ENCODE measurements at regions not wholly inside any gene's neighbourhood (a gene's known extent, or its start where the extent isn't known, plus 50 kb on each side); places are given as distances from the start of the nearest gene placed in this dataset.

GRCh38 chr11:27898166-27898565 lies 197.9 kb upstream of the BDNF start:
- no peaks in the 10 kb centered on the region for H3K4me1 ChIP-seq (ENCODE audit: control insufficient read depth, low read length)
- no peaks in the 10 kb centered on the region for H3K27me3 ChIP-seq (ENCODE audit: control insufficient read depth, low read length)
- H3K27ac ChIP-seq (ENCODE audit: low read depth, low read length) = no peak overlapping the region
- H3F3A ChIP-seq (ENCODE audit: control insufficient read depth, insufficient read depth) = no peaks in the 10 kb centered on the region
- no peaks in the 10 kb centered on the region for H3K9me3 ChIP-seq (ENCODE audit: control insufficient read depth, insufficient read depth, low read length)
- no peaks in the 10 kb centered on the region for H3K79me2 ChIP-seq (ENCODE audit: control insufficient read depth, low read length)
- no peak overlapping the region for H3K4me2 ChIP-seq (ENCODE audit: low read length)
- no peaks in the 10 kb centered on the region for H3K36me3 ChIP-seq (ENCODE audit: control insufficient read depth, low read length)
- H4K20me1 ChIP-seq (ENCODE audit: control insufficient read depth, insufficient read depth, low read depth, low read length) = no peaks in the 10 kb centered on the region
- H3K4me3 ChIP-seq (ENCODE audit: low read length) = no peak overlapping the region
- TF ChIP-seq CTCF (IDR thresholded peaks at IDR 0.05; ENCODE audit: low read depth, low read length, poor library complexity, severe bottlenecking) (no peak), EZH2phosphoT487 (IDR thresholded peaks at IDR 0.05; ENCODE audit: borderline replicate concordance, low read length) (no peak)
- no peaks in the 10 kb centered on the region for H3K9me2 ChIP-seq (replicated peaks; ENCODE audit: control insufficient read depth, low read length)

- H3K27ac ChIP-seq (ENCODE audit: low read depth, low read length) = no peak overlapping the region
- no peak overlapping the region for H3K4me3 ChIP-seq (ENCODE audit: low read length)
- no peaks in the 10 kb centered on the region for H3K79me2 ChIP-seq (ENCODE audit: control insufficient read depth, low read length)
- no peak overlapping the region for H3K4me2 ChIP-seq (ENCODE audit: low read length)
- H3F3A ChIP-seq (ENCODE audit: control insufficient read depth, insufficient read depth) = no peaks in the 10 kb centered on the region
- H3K9me2 ChIP-seq (replicated peaks; ENCODE audit: control insufficient read depth, low read length) = no peaks in the 10 kb centered on the region
- no peaks in the 10 kb centered on the region for H4K20me1 ChIP-seq (ENCODE audit: control insufficient read depth, insufficient read depth, low read depth, low read length)
- H3K27me3 ChIP-seq (ENCODE audit: control insufficient read depth, low read length) = no peaks in the 10 kb centered on the region
- no peaks in the 10 kb centered on the region for H3K4me1 ChIP-seq (ENCODE audit: control insufficient read depth, low read length)
- H3K9me3 ChIP-seq (ENCODE audit: control insufficient read depth, insufficient read depth, low read length) = no peaks in the 10 kb centered on the region
- TF ChIP-seq CTCF (IDR thresholded peaks at IDR 0.05; ENCODE audit: low read depth, low read length, poor library complexity, severe bottlenecking) = no peak
- TF ChIP-seq EZH2phosphoT487 (IDR thresholded peaks at IDR 0.05; ENCODE audit: borderline replicate concordance, low read length) = no peak
- H3K36me3 ChIP-seq (ENCODE audit: control insufficient read depth, low read length) = no peaks in the 10 kb centered on the region
Measured at GRCh38 chr11:27896096-27896495, 195.8 kb upstream of the BDNF start.

GRCh38 chr11:27894552-27894951 lies 194.3 kb upstream of the BDNF start:
- H3K27me3 ChIP-seq (ENCODE audit: control insufficient read depth, low read length) = no peaks in the 10 kb centered on the region
- H3K4me2 ChIP-seq (ENCODE audit: low read length) = no peak overlapping the region
- no peaks in the 10 kb centered on the region for H3K36me3 ChIP-seq (ENCODE audit: control insufficient read depth, low read length)
- TF ChIP-seq CTCF (IDR thresholded peaks at IDR 0.05; ENCODE audit: low read depth, low read length, poor library complexity, severe bottlenecking) = no peak
- TF ChIP-seq EZH2phosphoT487 (IDR thresholded peaks at IDR 0.05; ENCODE audit: borderline replicate concordance, low read length) = no peak
- H3K79me2 ChIP-seq (ENCODE audit: control insufficient read depth, low read length) = no peaks in the 10 kb centered on the region
- no peaks in the 10 kb centered on the region for H4K20me1 ChIP-seq (ENCODE audit: control insufficient read depth, insufficient read depth, low read depth, low read length)
- H3F3A ChIP-seq (ENCODE audit: control insufficient read depth, insufficient read depth) = no peaks in the 10 kb centered on the region
- H3K4me1 ChIP-seq (ENCODE audit: control insufficient read depth, low read length) = no peaks in the 10 kb centered on the region
- H3K4me3 ChIP-seq (ENCODE audit: low read length) = no peak overlapping the region
- H3K9me3 ChIP-seq (ENCODE audit: control insufficient read depth, insufficient read depth, low read length) = no peaks in the 10 kb centered on the region
- H3K27ac ChIP-seq (ENCODE audit: low read depth, low read length) = no peak overlapping the region
- no peaks in the 10 kb centered on the region for H3K9me2 ChIP-seq (replicated peaks; ENCODE audit: control insufficient read depth, low read length)

- H3K4me1 ChIP-seq (ENCODE audit: control insufficient read depth, low read length) = no peaks in the 10 kb centered on the region
- H3K4me3 ChIP-seq (ENCODE audit: low read length) = no peak overlapping the region
- H3K9me3 ChIP-seq (ENCODE audit: control insufficient read depth, insufficient read depth, low read length) = no peaks in the 10 kb centered on the region
- no peaks in the 10 kb centered on the region for H3F3A ChIP-seq (ENCODE audit: control insufficient read depth, insufficient read depth)
- H3K36me3 ChIP-seq (ENCODE audit: control insufficient read depth, low read length) = no peaks in the 10 kb centered on the region
- peaks cover 6% of the 10 kb centered on the region; the same call in 1 of the 2 replicates for H3K27me3 ChIP-seq (ENCODE audit: control insufficient read depth, low read length)
- H4K20me1 ChIP-seq (ENCODE audit: control insufficient read depth, insufficient read depth, low read depth, low read length) = no peaks in the 10 kb centered on the region
- no peak overlapping the region for H3K27ac ChIP-seq (ENCODE audit: low read depth, low read length)
- H3K79me2 ChIP-seq (ENCODE audit: control insufficient read depth, low read length) = no peaks in the 10 kb centered on the region
- H3K4me2 ChIP-seq (ENCODE audit: low read length) = no peak overlapping the region
- TF ChIP-seq EZH2phosphoT487 (IDR thresholded peaks at IDR 0.05; ENCODE audit: borderline replicate concordance, low read length) (no peak), CTCF (IDR thresholded peaks at IDR 0.05; ENCODE audit: low read depth, low read length, poor library complexity, severe bottlenecking) (no peak)
- H3K9me2 ChIP-seq (replicated peaks; ENCODE audit: control insufficient read depth, low read length) = no peaks in the 10 kb centered on the region; the same call in 1 of the 2 replicates
Measured at GRCh38 chr11:27886857-27887256, 186.6 kb upstream of the BDNF start.

All from DOHH2 (cell line).